ENCODE measurements at regions not wholly inside any gene's neighbourhood (a gene's known extent, or its start where the extent isn't known, plus 50 kb on each side); places are given as distances from the start of the nearest gene placed in this dataset.

DNA sequence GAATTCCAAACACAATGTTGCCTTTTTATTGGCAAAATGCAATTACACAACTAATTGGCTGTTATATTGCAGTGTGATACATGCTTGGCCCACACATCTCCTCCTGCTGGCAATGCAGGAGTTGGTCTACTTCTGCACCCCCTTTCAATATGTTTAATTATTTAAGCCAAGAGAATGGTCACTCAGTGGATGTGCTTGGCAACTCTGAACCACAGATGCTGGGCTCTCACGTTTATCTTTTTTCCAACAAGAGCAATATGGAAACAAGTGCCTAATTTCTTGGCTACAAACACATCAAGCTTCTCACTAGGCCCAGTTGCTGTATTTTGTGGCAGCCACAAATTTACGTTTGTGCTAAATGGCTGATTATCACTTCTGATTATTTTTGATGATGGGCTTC, 1149.2 kb upstream of the CELF2 start:
- Mint-ChIP-seq H3K4me1 (no peaks in the 10 kb centered on the region), H3K36me3 (no peaks in the 10 kb centered on the region), H3K9me3 (no peaks in the 10 kb centered on the region), H3K27me3 (no peaks in the 10 kb centered on the region), H3K4me3 (no peak overlapping the region), H3K27ac (no peak overlapping the region)
- POLR2A ChIA-PET = no interaction called here
- ATAC-seq (ENCODE audit: low read depth) (no peak), DNase-seq (no peak)

DNA sequence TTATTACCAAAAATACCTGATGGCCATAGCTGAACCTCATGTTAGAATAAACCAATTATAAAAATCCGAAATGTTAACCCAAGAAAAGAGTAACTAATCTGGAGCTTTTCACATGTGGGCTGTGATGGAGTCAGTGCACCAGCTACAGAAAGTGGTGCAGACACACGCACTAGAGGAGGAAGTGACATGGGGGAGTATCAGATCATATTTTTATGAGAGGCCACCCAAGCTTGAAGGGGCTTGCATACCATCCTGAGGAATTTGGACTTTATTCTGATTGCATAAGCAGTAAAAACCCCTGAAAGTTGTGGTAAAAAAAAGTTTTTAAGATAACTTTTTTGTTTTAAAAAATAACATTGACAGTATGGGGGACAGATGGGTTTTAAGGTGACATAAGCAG, 1148.5 kb upstream of the CELF2 start:
- no peak for ATAC-seq (ENCODE audit: low read depth)
- H3K27me3 Mint-ChIP-seq = no peaks in the 10 kb centered on the region
- POLR2A ChIA-PET = no interaction called here

DNA sequence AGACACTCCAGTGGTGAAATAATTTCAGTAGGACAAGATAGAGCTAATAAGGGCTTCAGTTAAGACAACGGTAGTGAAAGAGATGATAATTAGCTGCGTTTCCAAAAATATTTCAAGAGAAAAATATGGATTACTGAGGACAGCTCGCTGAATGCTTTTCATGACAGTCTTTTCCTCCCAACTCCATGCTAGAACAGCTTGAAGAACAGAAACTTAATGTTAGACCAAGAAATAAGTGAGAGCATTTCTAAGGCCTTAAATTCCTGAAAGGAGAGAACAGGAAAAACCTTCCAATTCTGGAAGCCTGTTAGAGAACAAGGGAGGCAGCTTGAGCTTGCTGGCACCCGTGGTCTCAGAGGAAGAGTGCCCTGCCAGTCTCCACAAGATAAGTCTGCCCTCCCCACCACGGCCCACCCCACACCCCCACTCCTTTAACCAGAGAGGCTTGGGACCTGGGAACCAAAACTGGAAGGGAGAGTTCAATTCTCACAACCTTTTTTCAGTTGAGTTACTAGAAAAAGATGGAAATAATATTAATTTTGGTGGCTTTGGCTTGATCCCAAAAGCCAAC, 1148.0 kb upstream of the CELF2 start:
- POLR2A ChIA-PET = no interaction called here
- no peak overlapping the region for H3K4me3 Mint-ChIP-seq
- H3K27ac Mint-ChIP-seq = no peak overlapping the region
- H3K9me3 Mint-ChIP-seq = no peaks in the 10 kb centered on the region
- H3K4me1 Mint-ChIP-seq = no peaks in the 10 kb centered on the region
- no peaks in the 10 kb centered on the region for H3K27me3 Mint-ChIP-seq
- no peak for DNase-seq
- H3K36me3 Mint-ChIP-seq = no peaks in the 10 kb centered on the region
- no peak for ATAC-seq (ENCODE audit: low read depth)

More for the DNA sequence above, 1148.5 kb upstream of the CELF2 start:
- DNase-seq = no peak
- no peaks in the 10 kb centered on the region for H3K36me3 Mint-ChIP-seq
- no peaks in the 10 kb centered on the region for H3K9me3 Mint-ChIP-seq
- no peaks in the 10 kb centered on the region for H3K4me1 Mint-ChIP-seq
- no peak overlapping the region for H3K4me3 Mint-ChIP-seq
- H3K27ac Mint-ChIP-seq = no peak overlapping the region

DNA sequence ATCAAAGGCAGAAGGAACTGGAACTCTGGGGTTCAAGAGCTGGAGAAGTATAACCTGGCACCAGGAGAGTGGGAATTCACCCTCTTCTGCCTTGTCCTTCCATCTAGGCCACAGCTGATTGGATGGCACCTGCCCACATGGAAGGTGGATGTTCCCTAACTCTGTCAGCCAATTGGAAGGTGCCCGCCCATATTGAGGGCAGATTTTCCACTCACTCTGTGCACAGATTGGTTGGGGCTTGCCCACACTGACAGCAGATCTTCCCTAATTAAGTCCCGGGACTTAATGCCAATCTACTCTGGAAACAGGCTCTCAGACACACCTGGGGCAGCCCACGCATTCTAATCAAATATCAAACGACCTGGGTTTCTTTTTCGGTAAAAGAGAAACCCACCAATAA, 1142.3 kb upstream of the CELF2 start:
- H3K36me3 Mint-ChIP-seq = no peaks in the 10 kb centered on the region
- no peak for ATAC-seq (ENCODE audit: low read depth)
- no peak overlapping the region for H3K4me3 Mint-ChIP-seq
- no peaks in the 10 kb centered on the region for H3K27me3 Mint-ChIP-seq
- no peaks in the 10 kb centered on the region for H3K4me1 Mint-ChIP-seq
- POLR2A ChIA-PET = no interaction called here
- no peaks in the 10 kb centered on the region for H3K9me3 Mint-ChIP-seq
- DNase-seq = no peak
- H3K27ac Mint-ChIP-seq = no peak overlapping the region

DNA sequence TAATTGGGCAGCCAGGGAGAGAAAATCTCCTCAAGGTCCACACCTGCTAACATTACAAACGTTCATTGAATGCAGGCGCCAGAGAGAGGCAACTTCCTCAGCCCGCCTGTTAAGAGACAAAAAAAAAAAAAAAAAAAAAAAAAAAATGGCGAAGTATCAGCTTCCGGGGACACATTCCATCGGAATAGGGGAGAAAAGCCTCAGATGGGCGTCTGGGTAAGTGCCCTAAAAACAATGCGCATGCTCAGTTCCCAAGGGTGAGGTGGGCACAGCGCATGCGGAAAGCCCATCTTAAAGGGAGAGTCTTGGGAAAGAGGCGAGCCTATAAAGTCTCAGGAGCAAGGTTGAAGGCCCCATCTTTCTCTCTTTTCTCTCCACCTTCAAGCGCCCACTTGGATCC, 1139.7 kb upstream of the CELF2 start:
- ATAC-seq (ENCODE audit: low read depth) = no peak
- Mint-ChIP-seq H3K4me3 (no peak overlapping the region), H3K4me1 (no peaks in the 10 kb centered on the region)

DNA sequence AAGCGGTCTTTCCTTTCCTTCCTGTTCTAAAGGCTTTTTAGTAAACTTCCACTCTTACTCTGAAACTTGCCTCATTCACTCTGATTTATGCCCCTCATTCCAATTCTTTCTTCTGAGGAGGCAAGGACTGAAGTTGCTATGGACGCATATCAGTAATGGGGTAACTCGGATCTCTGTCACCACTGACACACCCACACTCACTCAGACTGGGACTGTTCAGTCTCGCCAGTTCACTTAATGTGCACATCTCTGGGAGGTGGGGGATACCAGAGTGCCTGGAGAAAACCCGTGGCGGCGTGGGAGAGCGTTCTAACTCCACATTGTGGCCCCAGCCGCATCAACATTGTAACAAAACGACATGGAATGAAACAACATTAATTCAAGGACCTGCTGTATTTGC, 1139.3 kb upstream of the CELF2 start:
- DNase-seq (no peak), ATAC-seq (ENCODE audit: low read depth) (no peak)
- H3K4me1 Mint-ChIP-seq = no peaks in the 10 kb centered on the region
- H3K36me3 Mint-ChIP-seq = no peaks in the 10 kb centered on the region
- POLR2A ChIA-PET = no interaction called here
- H3K27ac Mint-ChIP-seq = no peak overlapping the region
- no peaks in the 10 kb centered on the region for H3K27me3 Mint-ChIP-seq
- peaks cover 5% of the 10 kb centered on the region for H3K9me3 Mint-ChIP-seq
- no peak overlapping the region for H3K4me3 Mint-ChIP-seq

More for the DNA sequence above, 1139.7 kb upstream of the CELF2 start:
- no peaks in the 10 kb centered on the region for H3K27me3 Mint-ChIP-seq
- H3K9me3 Mint-ChIP-seq = peaks cover 2% of the 10 kb centered on the region
- no peak for DNase-seq
- POLR2A ChIA-PET = no interaction called here
- H3K27ac Mint-ChIP-seq = no peak overlapping the region
- no peaks in the 10 kb centered on the region for H3K36me3 Mint-ChIP-seq

DNA sequence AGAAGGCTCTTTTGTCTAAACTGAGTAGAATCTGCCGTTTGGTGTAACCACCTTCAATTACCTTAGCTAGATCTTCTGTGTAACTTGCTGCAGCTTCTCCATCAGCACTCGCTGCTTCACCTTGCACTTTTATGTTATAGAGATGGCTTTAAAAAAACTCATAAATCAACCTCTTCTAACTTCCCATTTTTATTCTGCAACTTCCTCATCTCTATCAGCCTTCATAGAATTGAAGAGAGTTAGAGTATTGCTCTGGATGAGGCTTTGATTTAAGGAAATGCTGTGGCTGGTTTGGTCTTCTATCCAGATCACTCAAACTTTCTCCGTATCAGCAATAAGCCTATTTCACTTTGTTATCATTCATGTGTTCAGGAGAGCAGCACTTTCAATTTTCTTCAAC, 1131.9 kb upstream of the CELF2 start:
- H3K27ac Mint-ChIP-seq = no peak overlapping the region
- ATAC-seq (ENCODE audit: low read depth) = no peak
- H3K9me3 Mint-ChIP-seq = peaks cover 5% of the 10 kb centered on the region
- no peak overlapping the region for H3K4me3 Mint-ChIP-seq
- H3K4me1 Mint-ChIP-seq = no peaks in the 10 kb centered on the region
- POLR2A ChIA-PET = no interaction called here
- no peaks in the 10 kb centered on the region for H3K27me3 Mint-ChIP-seq
- no peaks in the 10 kb centered on the region for H3K36me3 Mint-ChIP-seq
- DNase-seq = no peak

DNA sequence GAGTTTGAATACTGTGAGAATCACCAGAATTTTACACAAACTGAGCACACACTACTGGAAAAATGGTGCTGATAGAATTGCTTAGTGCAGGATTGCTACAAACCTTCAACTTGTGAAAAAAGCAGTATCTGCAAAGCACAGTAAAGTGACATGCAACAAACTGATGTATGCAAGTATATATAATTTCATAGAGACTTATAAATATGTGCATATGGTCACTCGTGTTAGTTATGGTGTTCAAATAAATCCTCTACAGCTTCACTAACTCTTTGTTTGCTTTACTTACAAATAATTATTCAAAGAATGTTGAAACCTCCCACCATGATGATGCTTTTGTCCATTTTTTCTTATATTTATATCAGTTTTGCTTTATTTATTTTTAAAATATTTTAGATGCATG, 1130.9 kb upstream of the CELF2 start:
- peaks cover 5% of the 10 kb centered on the region for H3K9me3 Mint-ChIP-seq
- H3K27ac Mint-ChIP-seq = no peak overlapping the region
- no peaks in the 10 kb centered on the region for H3K27me3 Mint-ChIP-seq
- DNase-seq (no peak), ATAC-seq (ENCODE audit: low read depth) (no peak)
- POLR2A ChIA-PET = no interaction called here
- no peaks in the 10 kb centered on the region for H3K36me3 Mint-ChIP-seq
- H3K4me3 Mint-ChIP-seq = no peak overlapping the region
- no peaks in the 10 kb centered on the region for H3K4me1 Mint-ChIP-seq

DNA sequence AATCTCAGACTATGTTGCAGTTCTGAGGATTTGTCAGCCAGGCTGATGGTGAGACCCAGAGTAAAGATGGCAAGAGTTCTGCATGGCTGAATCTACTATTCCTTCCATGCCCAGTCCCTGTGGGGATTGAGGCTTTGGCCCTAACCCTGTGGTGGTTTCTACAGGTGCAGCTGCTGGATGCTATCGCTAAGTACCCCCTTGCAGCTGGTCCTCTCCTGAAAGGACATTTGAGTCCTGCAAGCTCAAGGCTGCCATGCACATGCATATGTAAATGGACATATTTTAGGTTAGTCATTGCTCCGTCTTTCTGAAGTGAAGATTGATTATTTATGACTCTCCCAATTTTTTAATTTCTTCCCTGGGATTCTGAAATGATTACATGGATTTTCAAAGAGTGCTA, 1122.2 kb upstream of the CELF2 start:
- POLR2A ChIA-PET = interaction anchor here (0.6 kb wide), 1 partner anchor 53 kb away, joined by 5 read pairs; no protein-coding TSS in a partner anchor
- no peak for ATAC-seq (ENCODE audit: low read depth)
- Mint-ChIP-seq H3K9me3 (no peaks in the 10 kb centered on the region), H3K36me3 (no peaks in the 10 kb centered on the region), H3K4me3 (no peak overlapping the region), H3K27ac (no peak overlapping the region), H3K4me1 (no peaks in the 10 kb centered on the region), H3K27me3 (no peaks in the 10 kb centered on the region)
- DNase-seq = no peak

DNA sequence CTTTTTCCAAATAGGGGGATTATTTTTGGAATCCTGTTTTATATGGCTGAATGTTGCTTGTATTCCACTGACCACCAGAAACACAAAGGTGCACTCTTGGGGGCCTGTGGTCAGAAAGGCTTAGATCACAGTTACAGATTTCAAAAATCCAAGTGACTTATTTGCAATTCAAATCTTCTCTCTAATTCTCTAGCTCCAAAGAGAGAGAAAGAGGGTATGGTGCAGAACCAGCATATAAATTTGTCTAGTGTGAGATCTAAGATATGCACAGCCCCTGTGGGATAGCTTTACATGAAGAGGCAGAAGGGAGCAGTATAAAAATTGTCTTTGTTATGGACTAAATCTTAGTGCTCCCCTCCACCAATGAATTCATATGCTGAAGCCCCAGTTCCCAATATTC, 1121.7 kb upstream of the CELF2 start:
- no peak overlapping the region for H3K27ac Mint-ChIP-seq

DNA sequence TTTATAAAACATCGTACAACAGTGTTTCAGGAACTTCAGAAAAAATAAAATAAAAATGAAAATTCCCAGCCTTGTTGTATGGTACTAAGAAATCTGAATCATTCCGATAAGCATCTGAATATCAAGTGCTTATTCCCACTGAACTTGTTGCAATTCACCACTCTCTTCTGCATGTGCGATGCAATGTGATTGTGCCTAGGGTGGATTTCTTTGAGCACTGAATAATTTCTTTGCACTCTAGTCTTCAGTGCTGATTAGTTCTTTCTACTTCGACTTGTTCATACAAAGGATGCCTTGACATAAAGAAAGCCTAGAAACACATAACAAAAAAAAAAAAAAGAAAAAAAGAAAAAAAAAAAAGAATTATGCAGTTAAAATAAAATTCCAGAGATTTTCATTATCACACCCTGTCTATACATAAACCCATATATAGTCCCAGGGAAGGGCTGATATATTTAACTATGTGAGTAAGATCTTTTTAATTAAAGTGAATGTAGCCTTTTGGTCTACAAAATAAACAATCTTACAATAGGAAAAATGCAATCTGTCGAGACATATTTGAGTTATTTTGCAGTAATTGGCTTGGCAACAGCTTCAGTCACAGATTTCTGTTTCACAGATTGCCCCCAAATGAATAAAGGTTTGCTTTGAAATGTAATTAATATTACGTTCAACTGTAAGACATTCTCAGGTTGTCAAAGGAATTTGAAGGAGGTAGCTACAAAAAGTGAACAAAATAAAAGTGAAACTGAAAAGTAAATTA, 1118.9 kb upstream of the CELF2 start:
- Mint-ChIP-seq H3K9me3 (no peaks in the 10 kb centered on the region), H3K4me3 (no peak overlapping the region), H3K36me3 (no peaks in the 10 kb centered on the region), H3K27me3 (no peaks in the 10 kb centered on the region), H3K4me1 (no peaks in the 10 kb centered on the region), H3K27ac (no peak overlapping the region)
- no peak for DNase-seq
- no peak for ATAC-seq (ENCODE audit: low read depth)
- POLR2A ChIA-PET = no interaction called here

More for the DNA sequence above, 1121.7 kb upstream of the CELF2 start:
- Mint-ChIP-seq H3K9me3 (no peaks in the 10 kb centered on the region), H3K27me3 (no peaks in the 10 kb centered on the region), H3K36me3 (no peaks in the 10 kb centered on the region), H3K4me3 (no peak overlapping the region), H3K4me1 (no peaks in the 10 kb centered on the region)
- DNase-seq (no peak), ATAC-seq (ENCODE audit: low read depth) (no peak)
- POLR2A ChIA-PET = interaction anchor here (0.6 kb wide), 1 partner anchor 53 kb away, joined by 5 read pairs; no protein-coding TSS in a partner anchor

DNA sequence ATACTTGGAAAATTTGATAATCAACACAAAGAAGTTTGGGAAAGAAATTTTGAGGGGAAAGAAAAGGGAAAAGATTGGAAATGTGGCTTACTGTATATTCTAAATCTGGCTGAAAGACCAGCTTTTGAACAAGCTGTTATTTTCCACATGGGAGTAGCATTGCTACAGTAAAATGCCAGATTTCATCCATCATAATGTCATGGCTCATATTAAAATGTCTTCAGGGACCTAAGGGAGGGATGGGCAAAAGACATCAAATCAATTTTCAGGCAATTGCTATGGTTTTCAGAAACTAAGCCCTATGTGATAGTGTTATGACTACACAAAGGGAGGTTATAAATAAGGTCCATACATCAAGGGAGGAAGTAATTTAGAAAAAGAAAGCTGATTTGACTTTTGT, 1116.9 kb upstream of the CELF2 start:
- Mint-ChIP-seq H3K9me3 (no peaks in the 10 kb centered on the region), H3K4me1 (no peaks in the 10 kb centered on the region), H3K36me3 (no peaks in the 10 kb centered on the region), H3K27ac (no peak overlapping the region), H3K27me3 (no peaks in the 10 kb centered on the region), H3K4me3 (no peak overlapping the region)
- POLR2A ChIA-PET = no interaction called here
- no peak for ATAC-seq (ENCODE audit: low read depth)
- no peak for DNase-seq

DNA sequence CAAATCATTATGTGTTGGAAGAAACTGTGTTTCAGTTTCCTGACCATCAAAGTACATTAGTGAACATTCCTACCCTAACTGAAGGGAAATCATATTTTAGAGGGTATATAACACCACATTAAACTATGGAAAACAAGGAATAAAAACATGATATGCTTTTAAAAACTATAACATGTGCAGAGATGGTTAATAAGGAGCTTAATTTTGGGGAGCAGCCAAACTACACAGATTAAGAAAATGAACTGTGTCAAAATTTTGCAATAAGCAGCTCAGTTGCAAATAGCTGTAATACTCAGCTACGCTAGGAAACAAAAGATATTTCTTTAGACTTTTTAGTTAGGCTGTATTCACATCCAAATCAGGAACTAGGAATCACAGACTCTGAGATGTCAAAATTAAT, 1115.7 kb upstream of the CELF2 start:
- ATAC-seq (ENCODE audit: low read depth) = no peak
- Mint-ChIP-seq H3K36me3 (no peaks in the 10 kb centered on the region), H3K27me3 (no peaks in the 10 kb centered on the region), H3K4me3 (no peak overlapping the region), H3K27ac (no peak overlapping the region), H3K4me1 (no peaks in the 10 kb centered on the region), H3K9me3 (no peaks in the 10 kb centered on the region)
- no peak for DNase-seq
- POLR2A ChIA-PET = no interaction called here

DNA sequence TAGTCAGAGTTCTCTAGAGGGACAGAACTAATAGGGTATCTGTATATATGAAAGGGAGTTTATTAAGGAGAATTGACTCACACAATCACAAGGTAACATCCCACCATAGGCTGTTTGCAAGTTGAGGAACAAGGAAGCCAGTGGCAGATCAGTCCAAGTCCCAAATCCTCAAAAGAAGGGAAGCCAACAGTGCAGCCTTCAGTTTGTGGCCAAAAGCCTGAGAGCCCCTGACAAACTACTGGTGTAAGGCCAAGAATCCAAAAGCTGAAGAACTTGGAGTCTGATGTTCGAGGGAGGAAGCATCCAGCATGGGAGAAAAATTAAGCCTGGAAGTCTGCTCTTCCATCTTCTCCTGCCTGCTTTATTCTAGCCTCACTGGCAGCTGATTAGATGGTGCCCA, 1107.2 kb upstream of the CELF2 start:
- Mint-ChIP-seq H3K9me3 (peaks cover 3% of the 10 kb centered on the region), H3K27ac (no peak overlapping the region), H3K4me3 (no peak overlapping the region), H3K27me3 (no peaks in the 10 kb centered on the region), H3K4me1 (no peaks in the 10 kb centered on the region), H3K36me3 (no peaks in the 10 kb centered on the region)
- POLR2A ChIA-PET = no interaction called here
- ATAC-seq (ENCODE audit: low read depth) (no peak), DNase-seq (no peak)

All from activated naive CD8-positive, alpha-beta T cell treated with anti-CD3 and anti-CD28 coated beads, Interleukin-2, amount 10 ng/mL, durations not matched to agents 7 days and 5 days (primary cell).